ENCODE measurements at regions not wholly inside any gene's neighbourhood (a gene's known extent, or its start where the extent isn't known, plus 50 kb on each side); places are given as distances from the start of the nearest gene placed in this dataset.

GRCh38 chr5:98391921-98392625 is 381.4 kb upstream of the RGMB start:
- TF ChIP-seq, protein P1, sequence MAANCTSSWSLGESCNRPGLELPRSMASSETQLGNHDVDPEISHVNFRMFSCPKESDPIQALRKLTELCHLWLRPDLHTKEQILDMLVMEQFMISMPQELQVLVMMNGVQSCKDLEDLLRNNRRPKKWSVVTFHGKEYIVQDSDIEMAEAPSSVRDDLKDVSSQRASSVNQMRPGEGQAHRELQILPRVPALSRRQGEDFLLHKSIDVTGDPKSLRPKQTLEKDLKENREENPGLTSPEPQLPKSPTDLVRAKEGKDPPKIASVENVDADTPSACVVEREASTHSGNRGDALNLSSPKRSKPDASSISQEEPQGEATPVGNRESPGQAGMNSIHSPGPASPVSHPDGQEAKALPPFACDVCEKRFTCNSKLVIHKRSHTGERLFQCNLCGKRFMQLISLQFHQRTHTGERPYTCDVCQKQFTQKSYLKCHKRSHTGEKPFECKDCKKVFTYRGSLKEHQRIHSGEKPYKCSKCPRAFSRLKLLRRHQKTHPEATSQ (tag by site-specific recombination; IDR thresholded peaks at IDR 0.05) = no peak
- TF ChIP-seq CTCF (tag by site-specific recombination; IDR thresholded peaks at IDR 0.05) (no peak), OVOL3 (tag by site-specific recombination; IDR thresholded peaks at IDR 0.05) (no peak), YY2 (tag by site-specific recombination; IDR thresholded peaks at IDR 0.05) (no peak), ZNF133 (tag by site-specific recombination; IDR thresholded peaks at IDR 0.05) (no peak), KLF9 (tag by site-specific recombination; IDR thresholded peaks at IDR 0.05; ENCODE audit: low read depth) (no peak), BCL11A (tag by site-specific recombination; IDR thresholded peaks at IDR 0.05; ENCODE audit: low read depth) (no peak), ZNF416 (tag by site-specific recombination; IDR thresholded peaks at IDR 0.05) (no peak), ZNF510 (tag by site-specific recombination; IDR thresholded peaks at IDR 0.05; ENCODE audit: insufficient replicate concordance) (no peak), ZNF155 (tag by site-specific recombination; IDR thresholded peaks at IDR 0.05) (no peak)
